Common myeloid progenitor, CD34-positive (primary cell): ENCODE measurements at regions not wholly inside any gene's neighbourhood (a gene's known extent, or its start where the extent isn't known, plus 50 kb on each side); places are given as distances from the start of the nearest gene placed in this dataset.

Experiments
- CTCF ChIA-PET: fragments of 350-600 bp; sonication (Branson Sonifier 250); formaldehyde crosslinking; loops from one replicate; lab custom pipeline; 2021; ENCODE audit warnings: antibody characterized with exemption; lab: Charles Lee
- POLR2A ChIA-PET: fragments of 350-600 bp; sonication (Branson Sonifier 250); formaldehyde crosslinking; loops from one replicate; lab custom pipeline; 2021; ENCODE audit warnings: antibody characterized with exemption; lab: Charles Lee
- DNase-seq, 3 donors: peaks; one replicate each; pipeline versions ENCODE4 v3.0.0 to v3.0.0-alpha.2; 2013
- H3K27ac ChIP-seq, 2 experiments: 1 replicate in 1 of 2; 2 replicates in 1 of 2; pipeline ENCODE4 v1.7.0; 2013; ENCODE audit warnings: inconsistent platforms in 2 of 2, low read length in 2 of 2, mild to moderate bottlenecking in 2 of 2, low read depth in 1 of 2, moderate library complexity in 1 of 2; ENCODE audit not compliant: severe bottlenecking in 2 of 2, insufficient read depth in 1 of 2, poor library complexity in 1 of 2
- H3K27me3 ChIP-seq, 5 experiments: replicated peaks in 2 of 5; 1 replicate in 3 of 5; 2 replicates in 2 of 5; pipeline versions ENCODE4 v1.6.1 to v1.7.0; 2013; ENCODE audit warnings: low read length in 4 of 5, mild to moderate bottlenecking in 2 of 5, moderate library complexity in 2 of 5, inconsistent platforms in 1 of 5; ENCODE audit not compliant: insufficient read depth in 5 of 5, control insufficient read depth in 4 of 5
- H3K36me3 ChIP-seq, 4 experiments: 1 replicate in 2 of 4; 2 replicates in 2 of 4; pipeline versions ENCODE4 v1.6.1 to v1.7.0; 2013; ENCODE audit warnings: low read length in 3 of 4, control low read depth in 1 of 4, mild to moderate bottlenecking in 1 of 4; ENCODE audit not compliant: control insufficient read depth in 4 of 4, insufficient read depth in 4 of 4
- H3K4me1 ChIP-seq, 4 experiments: 1 replicate in 3 of 4; 2 replicates in 1 of 4; pipeline versions ENCODE4 v1.6.1 to v1.7.1; 2013; ENCODE audit warnings: low read length in 3 of 4, mild to moderate bottlenecking in 3 of 4, control low read depth in 1 of 4, inconsistent platforms in 1 of 4, moderate library complexity in 1 of 4; ENCODE audit not compliant: control insufficient read depth in 4 of 4, insufficient read depth in 4 of 4; ENCODE audit errors: control extremely low read depth in 1 of 4
- H3K4me3 ChIP-seq, 7 experiments: 1 replicate in 4 of 7; 2 replicates in 3 of 7; pipeline versions ENCODE4 v1.5.1 to v1.7.0; 2013; ENCODE audit warnings: mild to moderate bottlenecking in 7 of 7, low read length in 6 of 7, moderate library complexity in 6 of 7, inconsistent platforms in 2 of 7, low read depth in 2 of 7, control low read depth in 1 of 7; ENCODE audit not compliant: insufficient read depth in 4 of 7, control insufficient read depth in 1 of 7; ENCODE audit errors: extremely low read depth in 1 of 7
- H3K9me3 ChIP-seq, 5 experiments: 1 replicate in 4 of 5; 2 replicates in 1 of 5; pipeline versions ENCODE4 v1.6.1 to v1.7.1; 2013; ENCODE audit warnings: low read length in 4 of 5, mild to moderate bottlenecking in 2 of 5, inconsistent platforms in 1 of 5, low read depth in 1 of 5, moderate library complexity in 1 of 5; ENCODE audit not compliant: control insufficient read depth in 4 of 5, insufficient read depth in 2 of 5; ENCODE audit errors: control extremely low read depth in 1 of 5
- WGBS: methylation state at CpG from one replicate; pipeline ENCODE4 v1.1.5; 2013; ENCODE audit not compliant: insufficient coverage; 5-methylcytosine and 5-hydroxymethylcytosine counted together

GRCh38 chr12:114302606-114303315 is 103.2 kb downstream of the TBX5 start:
- POLR2A ChIA-PET = no interaction called here
- 96% methylated on average over 5 of the region's 6 CpGs for WGBS
- Histone ChIP-seq H3K27ac (no peak overlapping the region), H3K4me3 (no peak overlapping the region), H3K4me1 (no peaks in the 10 kb centered on the region), H3K9me3 (no peaks in the 10 kb centered on the region), H3K36me3 (no peaks in the 10 kb centered on the region), H3K27me3 (peaks cover 0 to 6% (median 0%) of the 10 kb centered on the region in 5 experiments)
- no peak for DNase-seq
- CTCF ChIA-PET = no interaction called here

GRCh38 chr12:114302117-114302516 is 103.8 kb downstream of the TBX5 start:
- Histone ChIP-seq H3K27me3 (peaks cover 0 to 6% (median 0%) of the 10 kb centered on the region in 5 experiments), H3K9me3 (no peaks in the 10 kb centered on the region), H3K4me3 (no peak overlapping the region), H3K4me1 (no peaks in the 10 kb centered on the region), H3K27ac (no peak overlapping the region), H3K36me3 (no peaks in the 10 kb centered on the region)
- ChIA-PET POLR2A (no interaction called here), CTCF (interaction anchor here (1.6 kb wide), 1 partner anchor 8 kb away, joined by 4 read pairs; no protein-coding TSS in a partner anchor)
- DNase-seq = no peak
- 14% methylated on average over 4 of the region's 8 CpGs for WGBS

- POLR2A ChIA-PET = no interaction called here
- no peak overlapping the region for H3K4me3 ChIP-seq
- 100% methylated on average over 1 of the region's 3 CpGs for WGBS
Observed at GRCh38 chr12:114294303-114294685, 111.7 kb downstream of the TBX5 start.

GRCh38 chr12:114293571-114294302 is 112.2 kb downstream of the TBX5 start:
- H3K9me3 ChIP-seq = peaks cover 0 to 5% (median 0%) of the 10 kb centered on the region in 5 experiments
- ChIA-PET POLR2A (no interaction called here), CTCF (no interaction called here)

More at GRCh38 chr12:114294303-114294685, 111.7 kb downstream of the TBX5 start:
- H3K27me3 ChIP-seq = peaks cover 0 to 2% (median 0%) of the 10 kb centered on the region in 5 experiments
- no peaks in the 10 kb centered on the region for H3K36me3 ChIP-seq
- CTCF ChIA-PET = no interaction called here
- no peaks in the 10 kb centered on the region for H3K4me1 ChIP-seq
- H3K9me3 ChIP-seq = peaks cover 0 to 5% (median 0%) of the 10 kb centered on the region in 5 experiments
- DNase-seq = no peak
- no peak overlapping the region for H3K27ac ChIP-seq

GRCh38 chr12:114293073-114293472 is 112.9 kb downstream of the TBX5 start:
- 75% methylated on average over 1 of the region's 3 CpGs for WGBS
- Histone ChIP-seq H3K4me1 (no peaks in the 10 kb centered on the region), H3K27ac (no peak overlapping the region), H3K4me3 (no peak overlapping the region), H3K9me3 (peaks cover 0 to 5% (median 0%) of the 10 kb centered on the region in 5 experiments), H3K36me3 (no peaks in the 10 kb centered on the region), H3K27me3 (peaks cover 0 to 3% (median 0%) of the 10 kb centered on the region in 5 experiments)
- POLR2A ChIA-PET = no interaction called here
- CTCF ChIA-PET = no interaction called here
- no peak for DNase-seq

More at GRCh38 chr12:114293571-114294302, 112.2 kb downstream of the TBX5 start:
- H3K27ac ChIP-seq = no peak overlapping the region
- DNase-seq = no peak
- no peak overlapping the region for H3K4me3 ChIP-seq
- 100% methylated on average over 1 of the region's 2 CpGs for WGBS
- no peaks in the 10 kb centered on the region for H3K36me3 ChIP-seq
- peaks cover 0 to 2% (median 0%) of the 10 kb centered on the region in 5 experiments for H3K27me3 ChIP-seq
- H3K4me1 ChIP-seq = no peaks in the 10 kb centered on the region

- 91% methylated on average over 1 of the region's 2 CpGs for WGBS
- H3K9me3 ChIP-seq = peaks cover 0 to 5% (median 0%) of the 10 kb centered on the region in 5 experiments
- no peak overlapping the region for H3K4me3 ChIP-seq
- H3K27ac ChIP-seq = no peak overlapping the region
- no peak for DNase-seq
- ChIA-PET CTCF (no interaction called here), POLR2A (no interaction called here)
- H3K27me3 ChIP-seq = peaks cover 0 to 4% (median 0%) of the 10 kb centered on the region in 5 experiments
- H3K36me3 ChIP-seq = no peaks in the 10 kb centered on the region
- H3K4me1 ChIP-seq = no peaks in the 10 kb centered on the region
Observed at GRCh38 chr12:114291389-114292060, 114.4 kb downstream of the TBX5 start.
